ENCODE measurements at regions not wholly inside any gene's neighbourhood (a gene's known extent, or its start where the extent isn't known, plus 50 kb on each side); places are given as distances from the start of the nearest gene placed in this dataset.
"Not testable (repeated sequence)": the region's sequence is repeated elsewhere in the genome, so short reads cannot be mapped to it uniquely, and the experiment has no call there.

GRCh38 chr10:33652870-33653269, 318.4 kb upstream of the NRP1 start:
- no peak for TF ChIP-seq CTCF (IDR thresholded peaks at IDR 0.05)
- H3K27ac Mint-ChIP-seq (ENCODE audit: unreplicated experiment), result no peak overlapping the region
- peaks cover 7% of the 10 kb centered on the region for H3K4me1 Mint-ChIP-seq (ENCODE audit: unreplicated experiment)
- no peaks in the 10 kb centered on the region for H3K36me3 Mint-ChIP-seq (ENCODE audit: unreplicated experiment)
- peaks cover 19% of the 10 kb centered on the region for H3K9me3 Mint-ChIP-seq (ENCODE audit: unreplicated experiment)
- H3K27me3 Mint-ChIP-seq (ENCODE audit: unreplicated experiment), result peaks cover 2% of the 10 kb centered on the region
- DNase-seq (ENCODE audit: extremely low spot score, unreplicated experiment), result no peak
- no peak overlapping the region for H3K4me3 Mint-ChIP-seq (ENCODE audit: unreplicated experiment)

GRCh38 chr10:33650131-33650530, 315.7 kb upstream of the NRP1 start:
- not testable (repeated sequence) for H3K4me3 Mint-ChIP-seq (ENCODE audit: unreplicated experiment); H3K4me1 Mint-ChIP-seq (ENCODE audit: unreplicated experiment); DNase-seq (ENCODE audit: extremely low spot score, unreplicated experiment); H3K36me3 Mint-ChIP-seq (ENCODE audit: unreplicated experiment); H3K27ac Mint-ChIP-seq (ENCODE audit: unreplicated experiment); H3K27me3 Mint-ChIP-seq (ENCODE audit: unreplicated experiment)
- peaks cover 19% of the 10 kb centered on the region for H3K9me3 Mint-ChIP-seq (ENCODE audit: unreplicated experiment)

- no peak overlapping the region for H3K4me3 Mint-ChIP-seq (ENCODE audit: unreplicated experiment)
- no peaks in the 10 kb centered on the region for H3K9me3 Mint-ChIP-seq (ENCODE audit: unreplicated experiment)
- no peaks in the 10 kb centered on the region for H3K36me3 Mint-ChIP-seq (ENCODE audit: unreplicated experiment)
- peaks cover 9% of the 10 kb centered on the region for H3K27me3 Mint-ChIP-seq (ENCODE audit: unreplicated experiment)
- TF ChIP-seq CTCF (IDR thresholded peaks at IDR 0.05), result no peak
- no peak for DNase-seq (ENCODE audit: extremely low spot score, unreplicated experiment)
- peaks cover 3% of the 10 kb centered on the region for H3K4me1 Mint-ChIP-seq (ENCODE audit: unreplicated experiment)
- H3K27ac Mint-ChIP-seq (ENCODE audit: unreplicated experiment), result no peak overlapping the region
Observed at GRCh38 chr10:33643042-33643441, 308.6 kb upstream of the NRP1 start.

- Mint-ChIP-seq H3K27me3 (ENCODE audit: unreplicated experiment) (peaks cover 7% of the 10 kb centered on the region), H3K36me3 (ENCODE audit: unreplicated experiment) (no peaks in the 10 kb centered on the region), H3K4me1 (ENCODE audit: unreplicated experiment) (peaks cover 3% of the 10 kb centered on the region), H3K27ac (ENCODE audit: unreplicated experiment) (no peak overlapping the region), H3K9me3 (ENCODE audit: unreplicated experiment) (no peaks in the 10 kb centered on the region), H3K4me3 (ENCODE audit: unreplicated experiment) (no peak overlapping the region)
- no peak for TF ChIP-seq CTCF (IDR thresholded peaks at IDR 0.05)
- DNase-seq (ENCODE audit: extremely low spot score, unreplicated experiment), result no peak
Observed at GRCh38 chr10:33638891-33639290, 304.4 kb upstream of the NRP1 start.

GRCh38 chr10:33638374-33638773, 303.9 kb upstream of the NRP1 start:
- no peak overlapping the region for H3K27ac Mint-ChIP-seq (ENCODE audit: unreplicated experiment)
- DNase-seq (ENCODE audit: extremely low spot score, unreplicated experiment), result no peak
- H3K4me1 Mint-ChIP-seq (ENCODE audit: unreplicated experiment), result peaks cover 3% of the 10 kb centered on the region
- H3K27me3 Mint-ChIP-seq (ENCODE audit: unreplicated experiment), result peaks cover 7% of the 10 kb centered on the region
- H3K36me3 Mint-ChIP-seq (ENCODE audit: unreplicated experiment), result no peaks in the 10 kb centered on the region
- no peaks in the 10 kb centered on the region for H3K9me3 Mint-ChIP-seq (ENCODE audit: unreplicated experiment)
- no peak overlapping the region for H3K4me3 Mint-ChIP-seq (ENCODE audit: unreplicated experiment)
- TF ChIP-seq CTCF (IDR thresholded peaks at IDR 0.05), result no peak

- DNase-seq (ENCODE audit: extremely low spot score, unreplicated experiment), result no peak
- Mint-ChIP-seq H3K4me1 (ENCODE audit: unreplicated experiment) (no peaks in the 10 kb centered on the region), H3K36me3 (ENCODE audit: unreplicated experiment) (no peaks in the 10 kb centered on the region), H3K27ac (ENCODE audit: unreplicated experiment) (no peak overlapping the region), H3K9me3 (ENCODE audit: unreplicated experiment) (no peaks in the 10 kb centered on the region), H3K4me3 (ENCODE audit: unreplicated experiment) (no peak overlapping the region), H3K27me3 (ENCODE audit: unreplicated experiment) (peaks cover 16% of the 10 kb centered on the region)
- TF ChIP-seq CTCF (IDR thresholded peaks at IDR 0.05), result no peak
Observed at GRCh38 chr10:33635967-33636515, 301.6 kb upstream of the NRP1 start.

Measured in osteocyte (in vitro differentiated cells).